Activated CD8-positive, alpha-beta T cell treated with anti-CD3 and anti-CD28 coated beads for 36 hours (primary cell): ENCODE measurements at regions not wholly inside any gene's neighbourhood (a gene's known extent, or its start where the extent isn't known, plus 50 kb on each side); places are given as distances from the start of the nearest gene placed in this dataset.

Source experiments
- ATAC-seq: fragments of 200-7000 bp; cut with Tn5 transposase; one replicate; pipeline ENCODE4 v1.10.0; 2021; ENCODE audit warnings: mild to moderate bottlenecking, moderate library complexity
- CTCF ChIA-PET: fragments of 350-600 bp; sonication (Branson Sonifier 250); formaldehyde crosslinking; loops from one replicate; lab custom pipeline; 2021; ENCODE audit warnings: antibody characterized with exemption; lab: Charles Lee
- POLR2A ChIA-PET: fragments of 350-600 bp; sonication (Branson Sonifier 250); formaldehyde crosslinking; loops from one replicate; lab custom pipeline; 2021; ENCODE audit warnings: antibody characterized with exemption; lab: Charles Lee
- DNase-seq: peaks from one replicate; pipeline ENCODE4 v3.0.0-alpha.2; 2020
- H3K27ac Mint-ChIP-seq: one replicate; pipeline ENCODE4 v1.8.0; 2021; ENCODE audit warnings: mild to moderate bottlenecking, mixed read lengths
- H3K27me3 Mint-ChIP-seq: one replicate; pipeline ENCODE4 v1.8.0; 2021; ENCODE audit warnings: mixed read lengths
- H3K36me3 Mint-ChIP-seq: one replicate; pipeline ENCODE4 v1.8.0; 2021; ENCODE audit warnings: low read depth, mixed read lengths
- H3K4me1 Mint-ChIP-seq: one replicate; pipeline ENCODE4 v1.8.0; 2021; ENCODE audit warnings: low read depth, mixed read lengths
- H3K4me3 Mint-ChIP-seq: one replicate; pipeline ENCODE4 v1.8.0; 2021; ENCODE audit warnings: mild to moderate bottlenecking, moderate library complexity, mixed read lengths
- H3K9me3 Mint-ChIP-seq: one replicate; pipeline ENCODE4 v1.8.0; 2021; ENCODE audit warnings: mixed read lengths
- CTCF ChIP-seq: fragments of 200-600 bp; IDR thresholded peaks from one replicate; pipeline ENCODE4 v1.8.0; 2022; ENCODE audit warnings: antibody characterized with exemption, mild to moderate bottlenecking
- intact Hi-C: fragments of 100-400 bp; cut with micrococcal nuclease; formaldehyde crosslinking; loops from one replicate; pipeline ENCODE4 v1.10.0; 2022

GRCh38 chr2:188227713-188228112, 64.0 kb upstream of the GULP1 start:
- H3K27ac Mint-ChIP-seq = no peak overlapping the region
- no peaks in the 10 kb centered on the region for H3K27me3 Mint-ChIP-seq
- H3K9me3 Mint-ChIP-seq = peaks cover 7% of the 10 kb centered on the region
- CTCF ChIA-PET = no interaction called here
- H3K4me1 Mint-ChIP-seq = no peaks in the 10 kb centered on the region
- DNase-seq = no peak
- POLR2A ChIA-PET = no interaction called here
- no peak for ATAC-seq
- no peak for TF ChIP-seq CTCF
- H3K36me3 Mint-ChIP-seq = no peaks in the 10 kb centered on the region
- intact Hi-C loops = no loop called here
- no peak overlapping the region for H3K4me3 Mint-ChIP-seq

GRCh38 chr2:188235364-188235763, 56.3 kb upstream of the GULP1 start:
- Mint-ChIP-seq H3K27ac (no peak overlapping the region), H3K4me1 (peaks cover 4% of the 10 kb centered on the region), H3K4me3 (no peak overlapping the region), H3K9me3 (peaks cover 9% of the 10 kb centered on the region), H3K27me3 (no peaks in the 10 kb centered on the region), H3K36me3 (no peaks in the 10 kb centered on the region)
- DNase-seq = peak; percentile 73
- ChIA-PET POLR2A (no interaction called here), CTCF (no interaction called here)
- peak; percentile 83 for ATAC-seq
- intact Hi-C loops = no loop called here
- no peak for TF ChIP-seq CTCF

- Mint-ChIP-seq H3K4me3 (no peak overlapping the region), H3K27ac (no peak overlapping the region), H3K27me3 (no peaks in the 10 kb centered on the region), H3K36me3 (no peaks in the 10 kb centered on the region), H3K9me3 (peaks cover 5% of the 10 kb centered on the region), H3K4me1 (peaks cover 4% of the 10 kb centered on the region)
- CTCF ChIA-PET = interaction anchor here (0.7 kb wide), 1 partner anchor 1525 kb away, joined by 3 read pairs; no protein-coding TSS in a partner anchor
- ATAC-seq (no peak), DNase-seq (no peak)
- intact Hi-C loops = no loop called here
- no peak for TF ChIP-seq CTCF
- POLR2A ChIA-PET = no interaction called here
Measured at GRCh38 chr2:188238386-188238785, 53.3 kb upstream of the GULP1 start.
